Right atrium auricular region (tissue), 2 donors: ENCODE measurements at regions not wholly inside any gene's neighbourhood (a gene's known extent, or its start where the extent isn't known, plus 50 kb on each side); places are given as distances from the start of the nearest gene placed in this dataset.

Experiments
- DNase-seq: peaks from one replicate; pipeline ENCODE4 v3.0.0-alpha.2; 2019; ENCODE audit warnings: low spot score
- H3K27ac ChIP-seq, 2 donors: fragments of 200-600 bp; sonication (generic); 1 replicate in 1 of 2; 2 replicates in 1 of 2; pipeline ENCODE4 v1.5.1; 2016 to 2019
- H3K27me3 ChIP-seq, 2 donors: fragments of 200-600 bp; sonication (generic); one replicate each; pipeline versions ENCODE4 v1.5.1 to v1.6.0; 2017 to 2019
- H3K36me3 ChIP-seq: fragments of 200-600 bp; sonication (generic); one replicate; pipeline ENCODE4 v1.5.1; 2016
- H3K4me1 ChIP-seq, 2 donors: fragments of 200-600 bp; sonication (generic); one replicate each; pipeline versions ENCODE4 v1.5.1 to v1.6.0; 2017 to 2019
- H3K4me3 ChIP-seq, 2 donors: fragments of 200-600 bp; sonication (generic); 1 replicate in 1 of 2; 2 replicates in 1 of 2; pipeline ENCODE4 v1.5.1; 2017 to 2019; ENCODE audit warnings: mild to moderate bottlenecking in 1 of 2, moderate library complexity in 1 of 2
- H3K9me3 ChIP-seq, 2 donors: fragments of 200-600 bp; sonication (generic); one replicate each; pipeline ENCODE4 v1.5.1; 2019
- TF ChIP-seq, protein P1 (sequence below), 2 donors: fragments of 200-600 bp; sonication (generic); IDR thresholded peaks; one replicate each; pipeline ENCODE4 v1.5.1; 2019; ENCODE audit warnings: antibody characterized with exemption in 2 of 2

DNA sequence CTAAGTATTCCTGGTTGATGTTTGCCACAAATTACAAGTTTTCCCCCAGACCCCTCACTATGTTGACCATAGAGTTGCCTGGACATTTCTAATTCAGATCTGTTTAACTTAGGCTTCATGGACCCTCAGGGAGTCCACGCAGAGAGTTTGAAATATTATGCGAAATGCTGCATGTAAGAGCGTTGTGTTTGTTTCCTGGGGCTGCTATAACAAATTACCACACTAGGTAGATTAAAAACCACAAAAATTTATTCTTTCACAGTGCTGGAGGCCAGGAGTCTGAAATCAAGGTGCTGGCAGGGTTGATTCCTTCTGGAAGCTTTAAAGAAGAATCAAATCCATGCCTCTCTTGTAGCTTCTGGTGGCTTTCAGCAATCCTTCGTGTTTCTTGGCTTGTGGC is 177.9 kb upstream of the KITLG start:
- Histone ChIP-seq H3K27me3 (no peaks in the 10 kb centered on the region), H3K4me3 (no peak overlapping the region), H3K27ac (no peak overlapping the region), H3K36me3 (no peaks in the 10 kb centered on the region), H3K4me1 (no peaks in the 10 kb centered on the region), H3K9me3 (no peaks in the 10 kb centered on the region)
- DNase-seq, result no peak
- TF ChIP-seq, protein P1, sequence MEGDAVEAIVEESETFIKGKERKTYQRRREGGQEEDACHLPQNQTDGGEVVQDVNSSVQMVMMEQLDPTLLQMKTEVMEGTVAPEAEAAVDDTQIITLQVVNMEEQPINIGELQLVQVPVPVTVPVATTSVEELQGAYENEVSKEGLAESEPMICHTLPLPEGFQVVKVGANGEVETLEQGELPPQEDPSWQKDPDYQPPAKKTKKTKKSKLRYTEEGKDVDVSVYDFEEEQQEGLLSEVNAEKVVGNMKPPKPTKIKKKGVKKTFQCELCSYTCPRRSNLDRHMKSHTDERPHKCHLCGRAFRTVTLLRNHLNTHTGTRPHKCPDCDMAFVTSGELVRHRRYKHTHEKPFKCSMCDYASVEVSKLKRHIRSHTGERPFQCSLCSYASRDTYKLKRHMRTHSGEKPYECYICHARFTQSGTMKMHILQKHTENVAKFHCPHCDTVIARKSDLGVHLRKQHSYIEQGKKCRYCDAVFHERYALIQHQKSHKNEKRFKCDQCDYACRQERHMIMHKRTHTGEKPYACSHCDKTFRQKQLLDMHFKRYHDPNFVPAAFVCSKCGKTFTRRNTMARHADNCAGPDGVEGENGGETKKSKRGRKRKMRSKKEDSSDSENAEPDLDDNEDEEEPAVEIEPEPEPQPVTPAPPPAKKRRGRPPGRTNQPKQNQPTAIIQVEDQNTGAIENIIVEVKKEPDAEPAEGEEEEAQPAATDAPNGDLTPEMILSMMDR (IDR thresholded peaks at IDR 0.05), result no peak

DNA sequence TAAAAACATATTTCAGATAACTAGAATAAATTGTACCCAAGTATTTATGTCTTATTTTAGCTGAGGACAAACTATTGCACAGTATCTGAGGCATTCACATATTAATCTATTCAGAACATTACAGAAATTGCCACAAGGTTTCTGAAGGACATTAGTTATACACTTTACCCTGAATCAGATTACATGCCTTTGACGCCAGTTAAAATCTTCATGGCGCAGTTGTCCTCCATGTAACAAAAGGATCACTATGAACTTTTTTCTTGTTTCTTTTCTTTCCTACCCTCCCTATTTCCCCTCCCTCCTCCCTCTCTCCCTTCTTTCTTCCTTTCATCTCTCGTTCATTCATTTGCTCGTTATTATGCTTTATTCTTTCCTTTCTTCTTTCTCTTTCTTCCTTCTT is 176.6 kb upstream of the KITLG start:
- Histone ChIP-seq H3K36me3 (no peaks in the 10 kb centered on the region), H3K27me3 (no peaks in the 10 kb centered on the region), H3K27ac (no peak overlapping the region), H3K9me3 (no peaks in the 10 kb centered on the region), H3K4me3 (no peak overlapping the region), H3K4me1 (no peaks in the 10 kb centered on the region)
- TF ChIP-seq, protein P1 (IDR thresholded peaks at IDR 0.05), result no peak
- no peak for DNase-seq

- no peak for DNase-seq
- no peak overlapping the region for H3K27ac ChIP-seq
- H3K27me3 ChIP-seq, result no peaks in the 10 kb centered on the region
- H3K36me3 ChIP-seq, result no peaks in the 10 kb centered on the region
- TF ChIP-seq, protein P1 (IDR thresholded peaks at IDR 0.05), result no peak
- H3K4me3 ChIP-seq, result no peak overlapping the region
- no peaks in the 10 kb centered on the region for H3K9me3 ChIP-seq
- H3K4me1 ChIP-seq, result no peaks in the 10 kb centered on the region
These were observed 175.9 kb upstream of the KITLG start for GRCh38 chr12:88756153-88756552.

DNA sequence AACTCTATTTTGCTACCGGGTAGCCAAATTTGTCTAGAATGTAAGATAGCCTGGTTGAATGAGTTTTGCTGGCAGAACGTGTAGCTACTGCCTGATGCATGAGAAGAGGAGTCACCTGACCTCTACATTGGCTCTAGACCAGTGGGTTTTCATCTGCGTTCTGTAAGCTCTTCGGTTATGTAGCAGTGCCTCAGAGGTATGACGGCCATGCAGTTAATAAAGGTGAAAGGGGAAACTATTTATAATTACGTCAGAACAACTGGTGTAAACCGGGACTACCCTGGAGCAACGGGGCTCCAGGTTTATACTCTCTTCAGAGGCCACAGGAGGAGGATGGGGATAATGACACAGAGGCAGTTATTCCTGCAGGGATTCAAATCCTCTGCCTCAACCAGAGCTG is 173.4 kb upstream of the KITLG start:
- no peak for DNase-seq
- Histone ChIP-seq H3K9me3 (no peaks in the 10 kb centered on the region), H3K27me3 (no peaks in the 10 kb centered on the region), H3K36me3 (no peaks in the 10 kb centered on the region), H3K4me3 (no peak overlapping the region), H3K4me1 (no peaks in the 10 kb centered on the region), H3K27ac (no peak overlapping the region)
- TF ChIP-seq, protein P1 (IDR thresholded peaks at IDR 0.05), result no peak

- Histone ChIP-seq H3K27me3 (no peaks in the 10 kb centered on the region), H3K27ac (peak overlapping the region in 1 of 2 donors; percentile 40), H3K9me3 (no peaks in the 10 kb centered on the region), H3K36me3 (no peaks in the 10 kb centered on the region), H3K4me3 (no peak overlapping the region), H3K4me1 (no peaks in the 10 kb centered on the region)
- TF ChIP-seq, protein P1 (IDR thresholded peaks at IDR 0.05), result no peak
- no peak for DNase-seq
These were observed 172.8 kb upstream of the KITLG start for GRCh38 chr12:88753066-88753465.

DNA sequence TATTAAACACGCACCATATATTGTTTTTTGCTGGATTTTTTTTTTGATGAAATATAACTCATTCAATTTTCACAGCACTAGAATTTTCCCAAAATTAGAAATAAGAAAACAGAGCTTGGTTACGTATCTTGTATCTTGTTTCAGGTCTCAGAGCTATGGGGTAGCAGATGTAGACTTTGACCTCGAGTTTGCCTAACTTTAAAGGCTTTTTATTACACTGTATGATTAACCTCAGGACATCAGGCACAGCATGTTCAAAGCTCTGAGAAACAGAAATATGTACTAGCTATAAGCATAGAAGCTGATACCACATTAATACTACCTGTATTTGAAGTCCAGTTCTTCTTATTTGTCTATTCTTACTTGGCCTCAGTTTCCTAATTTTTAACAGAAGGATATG is 171.9 kb upstream of the KITLG start:
- Histone ChIP-seq H3K9me3 (no peaks in the 10 kb centered on the region), H3K4me3 (no peak overlapping the region), H3K27ac (no peak overlapping the region), H3K4me1 (no peaks in the 10 kb centered on the region), H3K36me3 (no peaks in the 10 kb centered on the region), H3K27me3 (no peaks in the 10 kb centered on the region)
- TF ChIP-seq, protein P1 (IDR thresholded peaks at IDR 0.05), result no peak
- no peak for DNase-seq
